Stomach smooth muscle (tissue), 2 donors: ENCODE measurements at regions not wholly inside any gene's neighbourhood (a gene's known extent, or its start where the extent isn't known, plus 50 kb on each side); places are given as distances from the start of the nearest gene placed in this dataset.

Experiments
- H3K27ac ChIP-seq: one replicate; pipeline ENCODE4 v1.7.0; 2013; ENCODE audit warnings: mild to moderate bottlenecking, low read length, inconsistent platforms
- H3K27me3 ChIP-seq, 2 donors: one replicate each; pipeline ENCODE4 v1.7.0; 2013; ENCODE audit warnings: low read length in 2 of 2; ENCODE audit not compliant: insufficient read depth in 2 of 2, control insufficient read depth in 1 of 2
- H3K36me3 ChIP-seq, 2 donors: one replicate each; pipeline ENCODE4 v1.7.0; 2013; ENCODE audit warnings: low read length in 2 of 2; ENCODE audit not compliant: control insufficient read depth in 2 of 2, insufficient read depth in 2 of 2
- H3K4me1 ChIP-seq: one replicate; pipeline ENCODE4 v1.7.0; 2013; ENCODE audit warnings: low read length; ENCODE audit not compliant: control insufficient read depth, insufficient read depth
- H3K4me3 ChIP-seq, 2 donors: one replicate each; pipeline ENCODE4 v1.7.0; 2013; ENCODE audit warnings: low read length in 2 of 2
- H3K9ac ChIP-seq, 2 donors: one replicate each; pipeline ENCODE4 v1.7.0; 2013; ENCODE audit warnings: low read length in 2 of 2, mild to moderate bottlenecking in 1 of 2
- H3K9me3 ChIP-seq, 2 donors: one replicate each; pipeline ENCODE4 v1.7.0; 2013; ENCODE audit warnings: low read length in 2 of 2; ENCODE audit not compliant: control insufficient read depth in 2 of 2
- donor health status: healthy.
- donor health status: Pancreatic carcinoma.

DNA sequence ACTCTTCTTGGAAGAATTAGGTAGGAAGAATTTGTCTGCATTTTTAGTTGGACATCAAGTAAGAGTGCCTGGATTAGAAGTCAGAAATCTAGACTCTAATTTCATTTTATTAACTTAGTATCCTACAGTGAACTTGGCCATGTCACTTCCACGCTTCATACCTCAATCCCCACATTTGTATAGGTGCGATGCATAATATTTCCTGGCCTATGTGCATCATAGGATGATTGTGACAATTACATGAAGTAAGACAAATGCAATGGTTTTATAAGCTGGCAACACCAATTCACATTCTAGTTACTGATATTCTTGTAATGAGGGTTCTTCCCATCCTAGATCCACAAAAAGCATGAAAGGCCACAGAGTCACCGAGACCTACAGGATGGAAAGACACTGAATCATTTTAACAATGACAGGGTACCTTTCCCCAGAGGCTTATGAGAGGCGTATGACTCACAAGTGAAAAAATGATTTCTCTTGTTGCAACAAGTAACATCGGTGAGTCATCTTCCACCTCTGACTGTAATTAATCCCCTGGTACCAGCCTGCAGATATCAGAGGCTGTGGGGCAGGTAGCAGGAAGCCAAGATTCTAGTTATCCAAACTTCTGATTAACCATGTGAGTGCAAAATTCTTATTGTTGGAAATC lies 56.0 kb upstream of the OR5AK2 start:
- Histone ChIP-seq H3K4me1 (no peaks in the 10 kb centered on the region), H3K9me3 (no peaks in the 10 kb centered on the region), H3K36me3 (no peaks in the 10 kb centered on the region), H3K9ac (no peak overlapping the region), H3K27me3 (no peaks in the 10 kb centered on the region), H3K4me3 (no peak overlapping the region), H3K27ac (no peak overlapping the region)

GRCh38 chr11:56923116-56923515 lies 65.6 kb upstream of the OR5AK2 start:
- Histone ChIP-seq H3K4me1 (no peaks in the 10 kb centered on the region), H3K9ac (no peak overlapping the region), H3K27me3 (no peaks in the 10 kb centered on the region), H3K27ac (no peak overlapping the region), H3K4me3 (no peak overlapping the region), H3K9me3 (no peaks in the 10 kb centered on the region), H3K36me3 (no peaks in the 10 kb centered on the region)

DNA sequence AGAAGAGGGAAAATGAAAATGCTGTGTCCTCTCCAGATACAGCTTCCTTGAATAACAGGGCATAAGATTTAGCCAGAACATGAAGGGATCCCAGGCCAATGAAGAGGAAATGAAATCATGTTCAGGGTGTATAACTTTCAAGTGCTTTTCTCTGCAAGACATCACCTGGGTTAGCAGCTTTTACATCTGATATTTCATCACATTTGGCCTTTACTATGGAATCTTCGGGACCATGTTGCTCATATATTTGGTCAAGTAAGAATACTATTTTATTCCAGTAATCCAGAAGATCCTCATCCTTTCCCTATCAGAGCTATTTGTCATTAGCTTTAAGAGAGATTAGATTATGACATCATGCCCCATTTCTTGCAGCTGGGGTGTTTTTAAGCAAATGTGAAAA lies 66.3 kb upstream of the OR5AK2 start:
- no peaks in the 10 kb centered on the region for H3K36me3 ChIP-seq
- H3K27ac ChIP-seq = no peak overlapping the region
- H3K27me3 ChIP-seq = no peaks in the 10 kb centered on the region
- H3K9ac ChIP-seq = no peak overlapping the region
- no peaks in the 10 kb centered on the region for H3K4me1 ChIP-seq
- H3K9me3 ChIP-seq = no peaks in the 10 kb centered on the region
- H3K4me3 ChIP-seq = no peak overlapping the region

DNA sequence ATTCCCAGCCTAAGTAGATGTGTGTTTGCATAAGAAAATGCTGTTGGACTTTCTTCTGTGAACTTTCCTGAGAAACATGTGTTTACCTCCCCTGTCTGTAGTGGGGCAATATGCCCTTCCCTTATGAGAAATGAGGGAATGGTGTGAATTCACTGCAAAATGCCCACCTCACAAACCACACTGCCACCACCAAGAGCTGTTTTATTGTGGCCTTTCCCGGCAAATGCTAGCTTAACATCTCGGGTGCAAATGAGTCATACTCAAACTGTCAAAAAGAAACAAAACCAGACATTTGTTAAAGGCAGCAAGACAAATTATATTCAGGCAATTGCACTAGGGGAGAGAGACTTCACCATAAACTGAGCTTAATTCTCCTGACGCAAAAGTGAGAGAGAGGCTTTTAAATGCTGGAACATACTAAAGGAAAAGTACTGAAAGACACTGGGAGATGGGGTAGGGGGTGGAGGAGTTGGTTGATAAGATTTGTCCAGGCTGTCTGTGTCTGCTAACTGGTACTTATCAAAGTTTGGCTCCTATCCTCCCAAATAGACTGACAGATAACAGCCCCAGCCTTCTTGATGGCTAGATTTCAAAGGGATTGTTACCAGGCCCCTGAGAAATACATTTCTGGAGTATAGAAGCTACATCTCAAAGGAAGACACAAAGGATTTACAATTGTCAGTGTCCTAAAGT lies 70.9 kb upstream of the OR5AK2 start:
- H3K27me3 ChIP-seq = no peaks in the 10 kb centered on the region
- H3K9me3 ChIP-seq = no peaks in the 10 kb centered on the region
- H3K4me3 ChIP-seq = no peak overlapping the region
- H3K4me1 ChIP-seq = no peaks in the 10 kb centered on the region
- H3K36me3 ChIP-seq = no peaks in the 10 kb centered on the region
- no peak overlapping the region for H3K27ac ChIP-seq
- H3K9ac ChIP-seq = no peak overlapping the region

DNA sequence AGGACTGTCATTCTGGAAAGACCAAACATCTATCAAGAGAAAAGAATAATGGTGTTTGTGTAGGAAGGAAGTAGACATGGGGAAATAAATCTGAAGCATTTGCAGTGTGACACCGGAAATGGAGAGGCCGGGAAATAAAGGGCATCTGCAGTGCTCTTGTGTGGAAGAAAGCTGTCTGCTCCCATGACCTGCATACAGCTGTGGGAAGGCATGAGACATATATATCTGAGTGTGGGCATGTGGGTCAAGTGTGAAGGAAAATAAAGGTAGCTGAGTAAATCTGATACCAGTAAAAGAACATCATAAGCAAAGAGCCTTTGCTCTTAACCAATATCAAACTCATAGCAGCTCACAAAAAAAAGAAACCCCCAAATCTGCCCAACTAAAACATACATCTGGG lies 72.1 kb upstream of the OR5AK2 start:
- H3K4me3 ChIP-seq = no peak overlapping the region
- H3K36me3 ChIP-seq = no peaks in the 10 kb centered on the region
- no peaks in the 10 kb centered on the region for H3K4me1 ChIP-seq
- H3K9ac ChIP-seq = no peak overlapping the region
- no peaks in the 10 kb centered on the region for H3K27me3 ChIP-seq
- no peaks in the 10 kb centered on the region for H3K9me3 ChIP-seq
- no peak overlapping the region for H3K27ac ChIP-seq

- Histone ChIP-seq H3K9me3 (no peaks in the 10 kb centered on the region), H3K9ac (no peak overlapping the region), H3K27me3 (no peaks in the 10 kb centered on the region), H3K27ac (no peak overlapping the region), H3K36me3 (no peaks in the 10 kb centered on the region), H3K4me1 (no peaks in the 10 kb centered on the region), H3K4me3 (no peak overlapping the region)
Measured at GRCh38 chr11:56916162-56916561, 72.6 kb upstream of the OR5AK2 start.

- no peak overlapping the region for H3K27ac ChIP-seq
Measured at GRCh38 chr11:56911312-56911711, 77.4 kb upstream of the OR5AK2 start.

DNA sequence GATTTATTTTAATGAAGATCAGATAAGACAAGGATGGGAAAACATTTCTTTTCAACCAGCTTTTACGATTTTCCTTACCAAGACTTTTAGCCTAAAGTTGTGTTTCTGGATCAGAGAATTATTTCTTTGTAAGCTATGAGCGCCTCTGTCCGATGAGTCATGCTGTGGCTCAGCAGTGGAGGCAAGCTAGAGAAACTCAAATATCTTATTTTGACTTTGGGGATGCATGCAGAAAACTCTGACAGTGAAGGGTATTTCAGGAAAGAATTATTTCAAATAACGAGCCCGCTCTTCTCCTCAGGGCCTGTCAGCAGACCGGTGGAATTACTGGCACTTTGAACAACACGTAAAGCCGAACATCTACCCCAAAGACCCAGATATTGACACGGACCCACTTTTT lies 77.9 kb upstream of the OR5AK2 start:
- Histone ChIP-seq H3K4me3 (no peak overlapping the region), H3K9ac (no peak overlapping the region), H3K9me3 (no peaks in the 10 kb centered on the region)

More at GRCh38 chr11:56911312-56911711, 77.4 kb upstream of the OR5AK2 start:
- no peak overlapping the region for H3K9ac ChIP-seq
- H3K27me3 ChIP-seq = no peaks in the 10 kb centered on the region
- no peaks in the 10 kb centered on the region for H3K9me3 ChIP-seq
- no peaks in the 10 kb centered on the region for H3K4me1 ChIP-seq
- H3K4me3 ChIP-seq = no peak overlapping the region
- no peaks in the 10 kb centered on the region for H3K36me3 ChIP-seq

GRCh38 chr11:56910046-56910773 lies 78.5 kb upstream of the OR5AK2 start:
- no peaks in the 10 kb centered on the region for H3K4me1 ChIP-seq
- no peak overlapping the region for H3K4me3 ChIP-seq

More for the DNA sequence above, 77.9 kb upstream of the OR5AK2 start:
- Histone ChIP-seq H3K27ac (no peak overlapping the region), H3K4me1 (no peaks in the 10 kb centered on the region), H3K27me3 (no peaks in the 10 kb centered on the region), H3K36me3 (no peaks in the 10 kb centered on the region)

DNA sequence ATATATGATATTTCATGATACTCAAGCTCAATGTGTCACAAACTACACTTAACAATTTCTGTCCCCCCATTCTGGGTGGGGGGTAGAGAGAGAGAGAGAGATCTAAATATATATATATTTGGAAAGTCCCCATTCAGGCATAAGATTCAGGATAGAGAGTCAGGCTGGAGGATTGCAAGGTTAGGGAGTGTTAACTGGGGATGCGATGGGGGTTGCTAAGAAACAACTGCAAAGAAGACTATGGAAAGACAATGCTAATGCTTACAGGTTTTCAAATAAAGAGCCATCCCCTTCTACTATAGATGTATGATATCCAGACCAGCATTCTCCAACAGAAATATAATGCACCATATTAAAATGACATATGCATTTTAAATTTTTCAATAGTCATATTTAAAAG lies 79.2 kb upstream of the OR5AK2 start:
- no peaks in the 10 kb centered on the region for H3K36me3 ChIP-seq
- H3K4me1 ChIP-seq = no peaks in the 10 kb centered on the region
- H3K9me3 ChIP-seq = no peaks in the 10 kb centered on the region
- H3K4me3 ChIP-seq = no peak overlapping the region
- H3K27me3 ChIP-seq = no peaks in the 10 kb centered on the region
- H3K27ac ChIP-seq = no peak overlapping the region
- no peak overlapping the region for H3K9ac ChIP-seq

More at GRCh38 chr11:56910046-56910773, 78.5 kb upstream of the OR5AK2 start:
- Histone ChIP-seq H3K9ac (no peak overlapping the region), H3K27ac (no peak overlapping the region), H3K27me3 (no peaks in the 10 kb centered on the region), H3K36me3 (no peaks in the 10 kb centered on the region), H3K9me3 (no peaks in the 10 kb centered on the region)

GRCh38 chr11:56909080-56909479 lies 79.6 kb upstream of the OR5AK2 start:
- Histone ChIP-seq H3K27me3 (no peaks in the 10 kb centered on the region), H3K4me3 (no peak overlapping the region), H3K36me3 (no peaks in the 10 kb centered on the region), H3K9ac (no peak overlapping the region), H3K27ac (no peak overlapping the region), H3K4me1 (no peaks in the 10 kb centered on the region), H3K9me3 (no peaks in the 10 kb centered on the region)
